ENCODE measurements at regions not wholly inside any gene's neighbourhood (a gene's known extent, or its start where the extent isn't known, plus 50 kb on each side); places are given as distances from the start of the nearest gene placed in this dataset.

DNA sequence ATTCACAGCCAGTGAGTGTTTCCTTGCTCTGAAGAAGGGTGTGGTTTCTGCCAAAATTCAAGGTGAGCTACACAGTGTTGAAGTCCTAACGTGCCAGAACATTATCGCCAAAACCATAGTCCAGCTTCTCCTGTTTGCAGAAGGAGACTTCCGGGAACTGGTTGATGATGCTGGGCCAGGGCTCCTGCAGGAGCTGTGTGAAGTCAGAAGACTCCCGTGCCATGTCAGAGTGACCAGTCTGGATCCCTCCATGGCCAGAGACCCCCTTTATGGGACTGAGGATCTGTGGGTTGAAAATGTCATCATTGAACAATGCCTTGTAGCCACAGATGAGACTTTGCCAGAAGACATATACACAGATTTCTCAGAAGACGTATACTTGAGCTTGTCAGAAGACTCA is 96.0 kb upstream of the RAB12 start:
- Histone ChIP-seq H3K9me3 (no peaks in the 10 kb centered on the region), H3K36me3 (no peaks in the 10 kb centered on the region), H3K4me3 (no peak overlapping the region), H3K4me1 (no peaks in the 10 kb centered on the region), H3K27ac (no peak overlapping the region), H3K27me3 (peaks cover 0 to 4% (median 0%) of the 10 kb centered on the region in 3 donors)
- DNase-seq (no peak), ATAC-seq (no peak)
- intact Hi-C loops (cut with DNase I; ENCODE audit: low total_unique reads) (no loop called here), in situ Hi-C loops (cut with MboI; ENCODE audit: low sequenced_read_pairs in 4 of 4) (no loop called here)
- no peak for TF ChIP-seq POLR2A (IDR thresholded peaks at IDR 0.05)
- TF ChIP-seq, protein P1, sequence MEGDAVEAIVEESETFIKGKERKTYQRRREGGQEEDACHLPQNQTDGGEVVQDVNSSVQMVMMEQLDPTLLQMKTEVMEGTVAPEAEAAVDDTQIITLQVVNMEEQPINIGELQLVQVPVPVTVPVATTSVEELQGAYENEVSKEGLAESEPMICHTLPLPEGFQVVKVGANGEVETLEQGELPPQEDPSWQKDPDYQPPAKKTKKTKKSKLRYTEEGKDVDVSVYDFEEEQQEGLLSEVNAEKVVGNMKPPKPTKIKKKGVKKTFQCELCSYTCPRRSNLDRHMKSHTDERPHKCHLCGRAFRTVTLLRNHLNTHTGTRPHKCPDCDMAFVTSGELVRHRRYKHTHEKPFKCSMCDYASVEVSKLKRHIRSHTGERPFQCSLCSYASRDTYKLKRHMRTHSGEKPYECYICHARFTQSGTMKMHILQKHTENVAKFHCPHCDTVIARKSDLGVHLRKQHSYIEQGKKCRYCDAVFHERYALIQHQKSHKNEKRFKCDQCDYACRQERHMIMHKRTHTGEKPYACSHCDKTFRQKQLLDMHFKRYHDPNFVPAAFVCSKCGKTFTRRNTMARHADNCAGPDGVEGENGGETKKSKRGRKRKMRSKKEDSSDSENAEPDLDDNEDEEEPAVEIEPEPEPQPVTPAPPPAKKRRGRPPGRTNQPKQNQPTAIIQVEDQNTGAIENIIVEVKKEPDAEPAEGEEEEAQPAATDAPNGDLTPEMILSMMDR (IDR thresholded peaks at IDR 0.05 in 4 of 5, conservative IDR thresholded peaks at IDR 0.05 in 1 of 5): no peak

DNA sequence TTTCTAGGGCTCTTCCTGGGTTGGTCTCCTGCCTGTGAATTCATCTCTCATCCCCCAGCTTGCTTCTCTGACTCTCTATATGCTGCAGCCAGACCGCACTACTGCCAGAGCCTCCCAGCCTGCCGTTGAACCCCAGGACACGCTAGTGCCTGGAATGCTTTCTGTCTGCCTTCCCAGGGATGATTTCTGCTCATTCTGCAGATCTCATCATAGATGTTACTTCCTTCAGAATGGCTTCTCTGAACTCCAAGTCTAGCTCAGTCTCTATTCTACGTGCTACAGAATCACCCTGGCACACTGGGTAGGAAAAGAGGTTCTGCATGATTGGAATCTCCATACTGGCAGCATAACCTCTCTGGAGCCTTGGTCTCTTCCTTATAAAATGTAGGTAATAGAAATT is 94.8 kb upstream of the RAB12 start:
- H3K4me3 ChIP-seq: no peak overlapping the region
- no peak for TF ChIP-seq POLR2A (IDR thresholded peaks at IDR 0.05)
- TF ChIP-seq, protein P1 (IDR thresholded peaks at IDR 0.05 in 4 of 5, conservative IDR thresholded peaks at IDR 0.05 in 1 of 5): no peak
- in situ Hi-C loops (cut with MboI; ENCODE audit: low sequenced_read_pairs in 4 of 4): no loop called here
- intact Hi-C loops (cut with DNase I; ENCODE audit: low total_unique reads): no loop called here
- peaks cover 0 to 4% (median 0%) of the 10 kb centered on the region in 3 donors for H3K27me3 ChIP-seq
- DNase-seq (no peak), ATAC-seq (no peak)
- no peaks in the 10 kb centered on the region for H3K36me3 ChIP-seq
- H3K27ac ChIP-seq: no peak overlapping the region
- H3K9me3 ChIP-seq: no peaks in the 10 kb centered on the region
- no peaks in the 10 kb centered on the region for H3K4me1 ChIP-seq

DNA sequence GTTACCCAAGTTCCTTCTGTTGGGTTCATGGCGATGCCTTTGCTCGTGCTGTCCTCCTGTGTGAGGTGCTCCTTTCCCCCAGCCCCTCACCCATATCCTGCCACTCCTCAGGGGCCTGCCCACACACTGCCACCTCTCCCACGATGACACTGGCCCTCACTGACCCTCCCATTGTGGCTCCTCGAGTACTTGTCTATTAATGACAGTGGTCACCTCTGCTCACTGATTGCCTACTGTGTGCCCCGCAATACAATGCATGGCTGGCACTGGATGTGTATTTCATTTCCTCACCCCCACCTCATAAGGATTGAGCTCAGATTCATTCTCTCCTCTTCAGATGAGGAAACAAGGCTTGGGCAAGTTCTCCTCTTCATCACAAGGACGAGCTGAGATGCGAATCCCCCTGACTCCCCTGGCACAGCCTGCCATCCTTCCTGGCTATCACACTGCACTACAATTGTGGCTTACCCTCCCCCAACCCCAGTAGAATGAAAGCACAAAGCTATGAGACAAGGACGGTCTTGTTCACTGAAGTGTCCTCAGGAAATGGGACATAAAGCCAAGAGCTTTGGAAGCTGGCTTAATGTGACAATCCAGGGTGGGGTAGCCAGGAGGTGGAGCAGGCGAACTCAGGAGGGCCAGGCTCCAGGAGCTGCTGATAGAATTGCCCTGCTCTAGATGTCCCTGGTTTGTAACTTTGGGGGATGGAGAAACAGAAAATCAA is 93.9 kb upstream of the RAB12 start:
- ATAC-seq (no peak), DNase-seq (no peak)
- no peaks in the 10 kb centered on the region for H3K36me3 ChIP-seq
- no peaks in the 10 kb centered on the region for H3K4me1 ChIP-seq
- TF ChIP-seq, protein P1 (IDR thresholded peaks at IDR 0.05 in 4 of 5, conservative IDR thresholded peaks at IDR 0.05 in 1 of 5): no peak
- no peak for TF ChIP-seq POLR2A (IDR thresholded peaks at IDR 0.05)
- no peak overlapping the region for H3K4me3 ChIP-seq
- in situ Hi-C loops (cut with MboI; ENCODE audit: low sequenced_read_pairs in 4 of 4) (no loop called here), intact Hi-C loops (cut with DNase I; ENCODE audit: low total_unique reads) (no loop called here)
- no peak overlapping the region for H3K27ac ChIP-seq
- peaks cover 0 to 4% (median 0%) of the 10 kb centered on the region in 3 donors for H3K27me3 ChIP-seq
- H3K9me3 ChIP-seq: no peaks in the 10 kb centered on the region

DNA sequence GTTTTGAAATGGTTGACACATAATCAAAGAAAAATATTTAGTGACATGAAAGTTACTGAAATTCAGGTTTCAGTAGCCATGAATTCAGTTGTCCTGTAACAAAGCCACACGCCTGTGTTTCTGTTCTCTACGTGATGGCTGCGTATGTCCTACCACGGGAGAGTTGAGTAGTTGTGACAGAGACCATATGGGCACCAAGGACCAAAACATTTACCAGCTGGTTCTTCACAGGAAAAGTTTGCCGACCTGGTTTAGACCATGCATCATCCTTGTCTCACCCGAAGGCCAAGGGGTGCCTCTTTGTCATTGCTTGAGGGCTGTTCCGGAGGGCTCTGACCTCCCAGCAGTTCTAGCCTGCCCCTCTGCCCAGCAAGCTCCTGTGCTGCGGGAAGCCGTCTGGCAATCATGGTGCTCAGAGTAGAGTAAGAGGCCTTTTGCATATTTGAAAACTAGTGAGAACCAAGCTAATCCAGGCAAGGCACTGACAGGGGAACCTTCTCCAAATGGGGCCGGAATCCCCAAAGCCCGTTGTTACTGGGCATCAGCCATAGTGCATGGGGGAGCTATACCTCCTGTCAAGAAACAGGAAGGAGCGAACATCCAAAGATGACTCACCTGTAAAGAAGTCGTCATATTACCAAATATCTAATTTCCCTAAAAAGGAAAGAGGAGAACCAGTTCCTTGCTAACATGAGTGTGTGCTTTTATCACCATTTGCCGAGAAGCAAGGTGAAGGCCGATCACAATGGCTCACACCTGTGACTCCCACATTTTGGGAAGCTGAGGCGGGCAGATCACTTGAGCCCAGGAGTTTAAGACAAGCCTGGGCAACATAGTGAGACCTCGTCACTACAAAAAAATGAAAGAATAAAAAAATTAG is 92.6 kb upstream of the RAB12 start:
- Histone ChIP-seq H3K4me1 (no peaks in the 10 kb centered on the region), H3K36me3 (no peaks in the 10 kb centered on the region), H3K4me3 (no peak overlapping the region), H3K9me3 (no peaks in the 10 kb centered on the region), H3K27ac (no peak overlapping the region), H3K27me3 (peaks cover 0 to 4% (median 0%) of the 10 kb centered on the region in 3 donors)
- TF ChIP-seq, protein P1 (IDR thresholded peaks at IDR 0.05 in 4 of 5, conservative IDR thresholded peaks at IDR 0.05 in 1 of 5): no peak
- TF ChIP-seq POLR2A (IDR thresholded peaks at IDR 0.05): no peak
- intact Hi-C loops (cut with DNase I; ENCODE audit: low total_unique reads): no loop called here
- DNase-seq (no peak), ATAC-seq (no peak)
- in situ Hi-C loops (cut with MboI; ENCODE audit: low sequenced_read_pairs in 4 of 4): no loop called here

Data from gastrocnemius medialis (tissue), 4 donors.